DMS53 treated with DMSO at 0.1 percent for 48 hours (cell line): ENCODE measurements at regions not wholly inside any gene's neighbourhood (a gene's known extent, or its start where the extent isn't known, plus 50 kb on each side); places are given as distances from the start of the nearest gene placed in this dataset.
"Not testable (repeated sequence)": the region's sequence is repeated elsewhere in the genome, so short reads cannot be mapped to it uniquely, and the experiment has no call there.

Experiments
- DNase-seq: peaks from one replicate; lab custom pipeline; 2025; ENCODE audit not compliant: unreplicated experiment; lab: John Stamatoyannopoulos, UW

DNA sequence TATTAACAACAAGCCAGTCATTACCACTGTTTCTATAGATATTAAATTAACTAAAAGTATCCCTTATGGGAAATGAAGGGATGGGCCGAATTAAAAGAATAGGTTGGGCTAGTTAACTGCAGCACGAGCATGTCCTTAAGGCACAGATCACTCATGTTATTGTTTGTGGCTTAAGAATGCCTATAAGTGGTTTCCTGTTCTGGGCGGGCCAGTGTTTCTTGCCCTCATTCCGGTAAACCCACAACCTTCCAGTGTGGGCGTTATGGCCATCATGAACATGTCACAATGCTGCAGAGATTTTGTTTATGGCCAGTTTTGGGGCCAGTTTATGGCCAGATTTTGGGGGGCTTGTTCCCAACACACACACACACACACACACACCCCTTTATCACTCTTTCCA lies 705.4 kb upstream of the NCAM2 start:
- not testable (repeated sequence) for DNase-seq

- no peak for DNase-seq
Measured at GRCh38 chr21:20301395-20301794, 696.8 kb upstream of the NCAM2 start.

DNA sequence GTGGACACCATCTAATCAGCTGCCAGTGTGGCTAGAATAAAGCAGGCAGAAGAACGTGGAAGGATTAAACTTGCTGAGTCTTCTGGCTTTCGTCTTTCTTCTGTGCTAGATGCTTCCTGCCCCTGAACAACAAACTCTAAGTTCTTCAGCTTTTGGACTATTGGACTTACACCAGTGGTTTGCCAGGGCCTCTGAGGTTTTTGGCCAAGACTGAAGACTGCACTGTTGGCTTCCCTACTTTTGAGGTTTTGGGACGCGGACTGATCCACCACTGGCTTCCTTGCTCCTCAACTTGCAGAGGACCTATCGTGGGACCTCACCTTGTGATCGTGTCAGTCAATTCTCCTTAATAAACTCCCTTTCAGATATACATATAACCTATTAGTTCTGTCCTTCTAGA lies 696.1 kb upstream of the NCAM2 start:
- DNase-seq: no peak

DNA sequence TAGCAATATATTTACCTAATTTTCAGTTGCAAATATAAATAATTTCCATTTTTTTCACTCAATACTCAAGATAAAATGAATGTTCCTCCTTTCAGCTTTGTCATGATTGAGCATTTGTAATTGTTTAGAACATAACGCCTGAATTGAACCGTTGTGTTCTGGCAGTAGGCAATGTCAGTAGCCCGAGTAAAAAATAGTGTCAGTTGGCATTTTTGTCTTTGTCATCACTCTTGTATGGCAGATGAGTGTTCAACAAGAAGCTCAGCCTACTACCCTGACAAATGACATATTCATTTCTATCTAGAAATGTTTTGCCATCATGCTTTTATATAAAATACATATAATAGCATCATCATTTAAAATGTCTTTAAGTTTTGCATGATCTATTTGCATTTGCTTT lies 691.4 kb upstream of the NCAM2 start:
- no peak for DNase-seq

- no peak for DNase-seq
Measured at GRCh38 chr21:20308586-20309315, 689.5 kb upstream of the NCAM2 start.

GRCh38 chr21:20311234-20311787 lies 686.9 kb upstream of the NCAM2 start:
- no peak for DNase-seq

GRCh38 chr21:20313013-20313412 lies 685.2 kb upstream of the NCAM2 start:
- DNase-seq: no peak

GRCh38 chr21:20315042-20315441 lies 683.2 kb upstream of the NCAM2 start:
- DNase-seq: no peak

DNA sequence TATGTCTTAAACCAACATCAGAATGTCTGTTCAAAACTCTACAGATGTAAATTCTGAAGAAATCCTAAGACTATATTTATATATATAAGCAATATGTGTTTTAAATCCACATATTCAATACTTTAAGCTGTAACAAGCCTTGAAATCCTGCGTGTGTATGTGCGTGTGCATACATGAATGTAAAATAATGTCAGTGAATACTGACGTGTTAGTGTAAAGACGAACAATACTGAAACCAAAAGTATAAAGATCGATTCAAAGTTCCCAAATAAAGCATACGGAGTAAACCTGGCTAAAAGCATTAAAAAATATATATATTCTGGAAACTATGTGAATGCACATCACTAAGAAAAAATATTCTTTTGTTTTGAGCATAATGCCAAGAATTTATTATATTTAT lies 668.6 kb upstream of the NCAM2 start:
- DNase-seq: no peak

DNA sequence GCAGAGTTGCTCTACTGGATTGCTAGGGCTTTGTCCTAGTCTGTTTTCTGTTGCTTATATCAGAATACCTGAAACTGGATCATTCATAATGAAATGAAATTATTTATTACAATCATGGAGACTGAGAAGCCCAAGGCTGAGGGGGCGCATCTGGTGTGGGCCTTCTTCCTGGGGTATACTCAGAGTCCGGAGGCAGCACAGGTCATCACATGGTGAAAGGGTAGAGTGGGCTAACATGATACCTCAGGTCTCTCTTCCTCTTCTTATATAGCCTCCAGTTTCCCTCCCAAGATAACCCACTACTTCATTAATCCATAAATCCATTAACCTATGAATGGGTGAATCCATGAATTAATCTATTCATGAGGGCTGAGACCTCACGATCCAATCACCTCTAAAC lies 667.6 kb upstream of the NCAM2 start:
- DNase-seq: no peak

GRCh38 chr21:20334585-20334984 lies 663.6 kb upstream of the NCAM2 start:
- DNase-seq: no peak

DNA sequence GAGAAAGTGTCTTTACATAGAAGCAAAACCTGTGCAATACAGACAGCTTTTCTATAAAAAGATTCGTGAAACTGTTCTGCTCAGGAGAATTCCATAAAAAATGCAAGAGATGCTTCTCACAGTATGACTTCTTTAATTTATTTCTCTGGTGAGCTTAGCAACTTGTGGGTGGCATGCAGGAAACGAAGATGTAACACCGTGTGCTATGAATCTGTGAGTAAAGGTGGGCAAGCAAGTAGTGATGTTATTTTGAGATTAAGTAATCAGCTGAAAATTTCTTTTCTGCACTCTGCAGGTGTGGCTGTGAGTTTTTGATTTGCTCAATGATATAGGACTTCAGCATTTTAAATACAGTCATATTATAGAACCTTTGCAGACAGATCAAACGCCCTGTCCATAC lies 656.8 kb upstream of the NCAM2 start:
- DNase-seq: no peak

DNA sequence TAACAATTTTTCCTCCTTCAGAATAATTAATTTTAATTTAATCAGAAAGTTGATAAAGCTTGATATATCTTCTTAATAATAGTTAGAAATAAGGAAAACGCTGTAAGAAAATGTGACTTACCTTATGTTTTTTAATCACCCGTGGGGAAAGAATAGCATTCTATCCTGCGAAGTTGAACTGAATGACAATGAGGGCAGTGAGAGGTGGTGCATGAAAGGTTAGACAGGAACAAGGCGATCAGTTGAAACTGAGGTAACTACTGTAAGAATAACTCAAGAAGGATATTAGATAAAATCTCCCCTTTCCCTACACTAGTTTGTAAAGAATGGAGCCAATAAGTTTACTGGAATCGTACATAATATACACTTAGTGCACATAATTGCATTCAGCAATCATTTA lies 655.0 kb upstream of the NCAM2 start:
- DNase-seq: no peak

DNA sequence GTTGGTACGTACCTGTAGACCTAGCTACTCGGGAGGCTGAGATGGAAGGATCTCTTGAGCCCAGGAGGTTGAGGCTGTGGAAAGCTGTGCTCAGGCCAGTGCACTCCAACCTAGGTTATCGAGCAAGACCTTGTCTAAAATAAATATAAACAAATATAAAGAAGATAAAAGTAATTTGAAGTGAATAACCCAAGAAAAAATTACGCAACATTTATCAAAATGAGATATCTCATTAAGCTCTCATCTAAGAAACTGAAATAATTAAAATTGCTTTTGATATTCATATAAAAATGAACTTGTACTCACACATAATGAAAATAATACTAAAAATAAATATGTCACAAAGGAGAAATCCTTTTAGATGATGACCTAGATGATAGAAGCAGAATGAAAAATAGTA lies 647.1 kb upstream of the NCAM2 start:
- DNase-seq: no peak

DNA sequence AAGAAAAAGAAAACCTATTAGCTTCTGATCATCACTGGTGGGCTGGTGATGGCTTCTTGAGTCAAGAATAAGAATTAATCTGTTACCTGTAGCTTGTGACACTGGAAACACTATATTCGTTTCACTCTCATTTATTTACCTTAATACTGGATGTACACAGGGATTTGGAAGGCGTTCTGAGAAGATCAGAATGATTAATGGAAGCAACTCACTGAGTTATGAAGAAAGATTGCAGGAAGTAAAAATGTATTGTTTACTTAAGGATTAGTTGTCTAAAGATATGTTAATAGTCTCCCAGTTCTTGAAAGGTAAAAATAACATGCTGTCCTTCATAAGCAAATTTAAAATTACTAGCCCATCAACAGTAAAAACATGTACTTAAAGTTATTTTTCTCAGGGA lies 644.9 kb upstream of the NCAM2 start:
- no peak for DNase-seq

- DNase-seq: no peak
Measured at GRCh38 chr21:20373031-20373430, 625.2 kb upstream of the NCAM2 start.

DNA sequence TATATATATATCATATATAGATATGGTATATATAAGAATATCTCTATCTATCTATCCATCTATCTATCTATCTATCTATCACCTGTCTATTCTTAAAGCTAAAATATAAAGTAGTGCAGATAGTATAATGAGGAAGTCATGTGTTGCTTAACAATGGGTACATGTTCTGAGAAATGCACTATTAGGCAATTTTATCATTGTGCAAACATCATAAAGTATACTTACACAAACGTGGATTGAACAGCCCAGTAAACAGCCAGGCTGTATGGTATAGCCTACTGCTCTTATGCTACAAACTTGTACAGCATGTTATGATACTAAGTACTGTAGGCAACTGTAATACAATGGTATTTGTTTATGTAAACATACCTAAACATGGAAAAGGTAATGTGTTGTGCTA lies 621.0 kb upstream of the NCAM2 start:
- no peak for DNase-seq

GRCh38 chr21:20388400-20388799 lies 609.8 kb upstream of the NCAM2 start:
- no peak for DNase-seq

- no peak for DNase-seq
Measured at GRCh38 chr21:20396798-20397197, 601.4 kb upstream of the NCAM2 start.

- DNase-seq: no peak
Measured at GRCh38 chr21:20404915-20405314, 593.3 kb upstream of the NCAM2 start.

GRCh38 chr21:20418353-20418752 lies 579.9 kb upstream of the NCAM2 start:
- no peak for DNase-seq

DNA sequence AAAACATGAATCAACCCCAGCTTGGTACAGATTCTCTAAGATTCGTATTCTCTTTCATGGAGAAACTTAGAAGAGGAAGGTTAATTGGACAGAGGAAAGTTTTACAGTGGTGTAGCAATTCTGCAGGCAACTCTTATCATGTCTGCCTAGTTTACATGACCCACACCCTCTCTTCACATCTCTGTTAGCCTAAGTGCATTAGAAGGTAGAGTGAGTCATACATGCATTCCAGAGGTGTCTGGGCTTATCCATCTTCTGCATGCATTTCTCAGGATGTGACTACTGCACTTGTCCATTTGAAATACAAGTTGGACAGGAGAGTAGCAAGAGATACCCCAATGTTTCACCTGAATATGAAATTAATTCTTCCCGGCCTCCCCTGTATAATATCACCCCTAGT lies 578.4 kb upstream of the NCAM2 start:
- DNase-seq: no peak

- DNase-seq: no peak
Measured at GRCh38 chr21:20424943-20425342, 573.3 kb upstream of the NCAM2 start.
